ENCODE measurements at regions not wholly inside any gene's neighbourhood (a gene's known extent, or its start where the extent isn't known, plus 50 kb on each side); places are given as distances from the start of the nearest gene placed in this dataset.

DNA sequence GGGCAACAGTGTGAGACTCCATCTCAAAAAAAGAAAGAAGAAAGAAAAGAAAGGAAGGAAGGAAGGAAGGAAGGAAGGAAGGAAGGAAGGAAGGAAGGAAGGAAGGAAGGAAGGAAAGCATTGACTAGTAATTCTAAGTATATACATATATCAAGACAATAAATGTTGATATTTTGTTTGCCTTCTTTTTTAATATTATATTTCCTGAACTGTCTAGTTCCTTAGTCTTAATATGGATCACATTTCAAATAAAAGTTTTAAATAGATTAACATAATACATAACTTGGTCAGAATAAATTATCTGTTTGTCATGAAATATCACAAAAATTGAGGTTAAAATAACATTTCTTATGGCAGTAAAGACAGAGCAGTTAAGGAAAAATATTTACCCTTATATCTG, 1448.4 kb upstream of the C9orf72 start:
- Histone ChIP-seq H3K27me3 (no peaks in the 10 kb centered on the region), H3K9me3 (no peaks in the 10 kb centered on the region), H3K36me3 (no peaks in the 10 kb centered on the region), H3K27ac (no peak overlapping the region), H3K4me1 (no peaks in the 10 kb centered on the region), H3K4me3 (replicated peaks in 1 of 3) (no peak overlapping the region)
- DNase-seq: no peak
- TF ChIP-seq CTCF (IDR thresholded peaks at IDR 0.05): no peak
- no peak for TF ChIP-seq POLR2A (IDR thresholded peaks at IDR 0.05)
- intact Hi-C loops (cut with DNase I): no loop called here

DNA sequence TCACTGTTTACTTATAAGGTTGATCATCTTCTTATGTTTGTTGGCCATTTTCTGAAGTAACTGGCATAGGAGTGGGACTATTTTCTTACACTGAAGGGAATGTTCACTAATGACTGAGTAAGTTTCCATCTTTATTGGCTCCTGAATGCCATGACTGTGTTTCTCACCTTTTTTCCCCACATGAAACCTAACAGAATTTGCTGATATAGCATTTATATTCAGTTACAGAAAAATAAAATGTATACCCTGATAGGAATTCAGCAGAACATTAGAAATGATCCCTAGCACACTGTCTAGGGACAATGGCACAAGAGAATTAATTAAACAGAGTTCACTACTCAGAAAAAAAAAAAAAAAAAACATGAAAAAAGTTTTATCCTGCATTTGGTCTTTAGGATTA, 1465.1 kb upstream of the C9orf72 start:
- Histone ChIP-seq H3K4me3 (replicated peaks in 1 of 3) (no peak overlapping the region), H3K4me1 (no peaks in the 10 kb centered on the region), H3K36me3 (no peaks in the 10 kb centered on the region), H3K27me3 (no peaks in the 10 kb centered on the region), H3K9me3 (no peaks in the 10 kb centered on the region), H3K27ac (no peak overlapping the region)
- intact Hi-C loops (cut with DNase I): no loop called here
- DNase-seq: no peak
- TF ChIP-seq POLR2A (IDR thresholded peaks at IDR 0.05) (no peak), CTCF (IDR thresholded peaks at IDR 0.05) (no peak)

- WGBS, 2 donors: 77 to 80% methylated on average over 2 of the region's 2 CpGs
- Histone ChIP-seq H3K36me3 (no peaks in the 10 kb centered on the region), H3K27ac (no peak overlapping the region), H3K4me1 (no peaks in the 10 kb centered on the region), H3K4me3 (replicated peaks in 1 of 3) (no peak overlapping the region), H3K9me3 (no peaks in the 10 kb centered on the region), H3K27me3 (no peaks in the 10 kb centered on the region)
- intact Hi-C loops (cut with DNase I): no loop called here
- TF ChIP-seq POLR2A (IDR thresholded peaks at IDR 0.05) (no peak), CTCF (IDR thresholded peaks at IDR 0.05) (no peak)
- no peak for DNase-seq
Measured at GRCh38 chr9:29039258-29039657, 1466.0 kb upstream of the C9orf72 start.

DNA sequence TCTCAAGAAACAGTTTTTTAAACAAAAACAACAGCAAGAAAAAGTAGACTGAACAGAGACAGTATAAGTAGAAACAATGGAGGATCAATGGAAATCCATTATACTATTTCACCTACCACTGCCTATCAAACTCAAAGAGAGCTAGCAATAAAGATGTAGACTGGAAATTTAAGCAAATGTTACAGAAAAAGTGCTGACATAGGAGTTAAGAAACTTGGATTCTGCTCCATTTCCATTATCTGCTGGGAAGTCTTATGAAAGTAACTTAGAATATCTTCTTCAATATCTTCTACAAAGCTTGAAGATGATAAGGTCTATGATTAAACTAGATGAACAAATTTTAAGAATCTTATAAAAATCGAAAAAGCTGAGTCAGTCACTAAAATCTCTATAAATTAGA, 1469.8 kb upstream of the C9orf72 start:
- Histone ChIP-seq H3K27me3 (no peaks in the 10 kb centered on the region), H3K4me3 (replicated peaks in 1 of 3) (no peak overlapping the region), H3K9me3 (no peaks in the 10 kb centered on the region), H3K36me3 (no peaks in the 10 kb centered on the region), H3K27ac (no peak overlapping the region), H3K4me1 (no peaks in the 10 kb centered on the region)
- no peak for DNase-seq
- TF ChIP-seq CTCF (IDR thresholded peaks at IDR 0.05) (no peak), POLR2A (IDR thresholded peaks at IDR 0.05) (no peak)
- 85% methylated on average over 1 of the region's 1 CpG for WGBS, 2 donors
- intact Hi-C loops (cut with DNase I): no loop called here

DNA sequence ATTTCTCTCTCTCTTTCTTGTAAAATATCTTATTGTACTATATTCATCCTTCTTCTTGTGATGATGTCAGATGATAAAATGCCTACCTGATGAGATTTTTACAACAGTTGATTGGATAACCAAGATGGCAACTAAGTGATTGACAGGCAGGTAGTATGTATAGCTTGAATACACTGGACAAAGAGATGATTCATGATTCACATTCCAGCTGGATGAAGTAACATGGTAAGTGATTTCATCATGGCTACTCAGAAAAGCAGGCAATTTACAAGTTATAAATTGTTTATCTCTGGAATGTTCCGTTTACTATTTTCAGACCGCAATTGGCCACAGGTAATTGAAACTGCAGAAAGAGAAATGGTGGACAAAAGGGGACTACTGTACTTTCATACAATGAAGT, 1471.7 kb upstream of the C9orf72 start:
- H3K36me3 ChIP-seq: no peaks in the 10 kb centered on the region
- intact Hi-C loops (cut with DNase I): no loop called here
- no peaks in the 10 kb centered on the region for H3K4me1 ChIP-seq
- no peaks in the 10 kb centered on the region for H3K9me3 ChIP-seq
- WGBS, 2 donors: 93% methylated on average over 2 of the region's 2 CpGs
- TF ChIP-seq CTCF (IDR thresholded peaks at IDR 0.05): no peak
- no peak for TF ChIP-seq POLR2A (IDR thresholded peaks at IDR 0.05)
- H3K27ac ChIP-seq: no peak overlapping the region
- H3K27me3 ChIP-seq: no peaks in the 10 kb centered on the region
- no peak overlapping the region for H3K4me3 ChIP-seq (replicated peaks in 1 of 3)
- no peak for DNase-seq

Data from thyroid gland (tissue), 4 donors.